ENCODE measurements at regions not wholly inside any gene's neighbourhood (a gene's known extent, or its start where the extent isn't known, plus 50 kb on each side); places are given as distances from the start of the nearest gene placed in this dataset.

- no peak for TF ChIP-seq EZH2 (IDR thresholded peaks at IDR 0.05; ENCODE audit: low read length)
- TF ChIP-seq CTCF (optimal IDR thresholded peaks at IDR 0.05 in 1 of 3, IDR thresholded peaks at IDR 0.05 in 1 of 3, conservative IDR thresholded peaks at IDR 0.05 in 1 of 3; ENCODE audit: extremely low read depth in 1 of 3, insufficient read depth in 2 of 3, low read length in 3 of 3), result no peak
- FAIRE-seq, result no peak
These were observed 117.9 kb downstream of the CAND1 start for GRCh38 chr12:67386869-67387565.

DNA sequence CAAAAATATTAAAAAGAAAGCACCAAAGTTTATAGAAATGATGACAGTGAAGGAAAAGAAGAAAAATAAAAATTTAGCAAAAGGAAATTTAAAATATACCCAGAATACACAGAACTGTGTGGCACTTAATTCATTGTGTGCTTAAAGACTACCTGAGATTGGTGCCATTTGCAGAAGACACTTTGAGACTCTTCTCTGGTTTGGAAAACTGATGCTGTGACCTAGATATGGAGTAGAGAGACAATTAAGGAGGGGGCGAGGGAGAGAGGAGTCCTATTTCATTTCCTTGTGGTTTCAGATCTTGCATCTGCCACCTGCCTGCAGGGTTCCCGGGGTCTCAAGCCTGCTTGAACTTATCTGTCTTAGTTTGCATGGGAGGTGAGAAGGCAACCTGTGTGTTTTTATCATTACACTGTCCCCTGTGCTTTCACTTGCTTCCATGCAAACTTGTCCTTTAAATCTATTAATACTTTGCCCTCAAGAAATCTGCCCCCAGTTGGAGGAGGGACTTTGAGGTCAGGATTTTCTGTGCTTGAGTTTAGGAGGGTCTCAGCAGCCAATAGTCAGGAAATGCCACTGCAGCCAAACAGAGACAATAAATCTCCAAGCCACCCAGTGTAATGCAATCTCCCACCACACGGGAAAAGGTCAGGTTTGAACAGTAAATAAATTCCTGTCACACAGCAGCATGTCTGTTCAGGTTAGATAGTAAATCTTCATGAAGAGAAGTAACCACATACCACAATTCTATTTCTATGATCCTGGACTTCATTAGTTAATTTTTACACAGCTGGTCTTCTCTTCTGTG, 119.4 kb downstream of the CAND1 start:
- peak overlapping the region; percentile 2 for H3K4me2 ChIP-seq (ENCODE audit: control insufficient read depth, extremely low read depth, insufficient read depth, low read depth, low read length)
- H3K9me3 ChIP-seq (ENCODE audit: control insufficient read depth, low read depth, low read length), result no peaks in the 10 kb centered on the region
- no peaks in the 10 kb centered on the region for H3K27me3 ChIP-seq (ENCODE audit: control insufficient read depth, extremely low read depth, insufficient read depth, low read length)
- no peaks in the 10 kb centered on the region for H3K79me2 ChIP-seq (ENCODE audit: control insufficient read depth, insufficient read depth, low read length)
- TF ChIP-seq EZH2 (IDR thresholded peaks at IDR 0.05; ENCODE audit: low read length) (no peak), CTCF (optimal IDR thresholded peaks at IDR 0.05 in 1 of 3, IDR thresholded peaks at IDR 0.05 in 1 of 3, conservative IDR thresholded peaks at IDR 0.05 in 1 of 3; ENCODE audit: extremely low read depth in 1 of 3, insufficient read depth in 2 of 3, low read length in 3 of 3) (peak in 1 of 3 experiments; percentile 35)
- no peaks in the 10 kb centered on the region for H4K20me1 ChIP-seq (ENCODE audit: control insufficient read depth, extremely low read depth, insufficient read depth, low read length)
- H3K4me1 ChIP-seq (ENCODE audit: control insufficient read depth, extremely low read depth, insufficient read depth, low read length), result peaks cover 7% of the 10 kb centered on the region
- no peak overlapping the region for H3K27ac ChIP-seq (ENCODE audit: control insufficient read depth, insufficient read depth, low read length)
- H3K36me3 ChIP-seq (ENCODE audit: control insufficient read depth in 2 of 2, extremely low read depth in 1 of 2, insufficient read depth in 2 of 2, low read length in 2 of 2), result no peaks in the 10 kb centered on the region
- dilution Hi-C loops (cut with MboI; ENCODE audit: extremely low pct_ligation_motif_present, low sequenced_read_pairs), result no loop called here
- no peaks in the 10 kb centered on the region for H3K9me1 ChIP-seq (ENCODE audit: control insufficient read depth, extremely low read depth, insufficient read depth, low read length)
- no peak overlapping the region for H2AFZ ChIP-seq (ENCODE audit: control insufficient read depth, low read length)
- no peak for DNase-seq (ENCODE audit: low read depth, low spot score)
- no peak overlapping the region for H3K4me3 ChIP-seq (ENCODE audit: control insufficient read depth in 2 of 3, extremely low read depth in 1 of 3, insufficient read depth in 2 of 3, low read depth in 1 of 3, low read length in 3 of 3)
- FAIRE-seq, result no peak
- H3K9ac ChIP-seq (ENCODE audit: control insufficient read depth, extremely low read depth, insufficient read depth, low read length), result no peak overlapping the region

More at GRCh38 chr12:67386869-67387565, 117.9 kb downstream of the CAND1 start:
- Histone ChIP-seq H3K9me1 (ENCODE audit: control insufficient read depth, extremely low read depth, insufficient read depth, low read length) (no peaks in the 10 kb centered on the region), H3K4me3 (ENCODE audit: control insufficient read depth in 2 of 3, extremely low read depth in 1 of 3, insufficient read depth in 2 of 3, low read depth in 1 of 3, low read length in 3 of 3) (no peak overlapping the region), H3K79me2 (ENCODE audit: control insufficient read depth, insufficient read depth, low read length) (no peaks in the 10 kb centered on the region), H3K9me3 (ENCODE audit: control insufficient read depth, low read depth, low read length) (no peaks in the 10 kb centered on the region), H3K9ac (ENCODE audit: control insufficient read depth, extremely low read depth, insufficient read depth, low read length) (no peak overlapping the region), H2AFZ (ENCODE audit: control insufficient read depth, low read length) (no peak overlapping the region), H3K36me3 (ENCODE audit: control insufficient read depth in 2 of 2, extremely low read depth in 1 of 2, insufficient read depth in 2 of 2, low read length in 2 of 2) (no peaks in the 10 kb centered on the region), H4K20me1 (ENCODE audit: control insufficient read depth, extremely low read depth, insufficient read depth, low read length) (no peaks in the 10 kb centered on the region), H3K27me3 (ENCODE audit: control insufficient read depth, extremely low read depth, insufficient read depth, low read length) (no peaks in the 10 kb centered on the region), H3K4me1 (ENCODE audit: control insufficient read depth, extremely low read depth, insufficient read depth, low read length) (peaks cover 7% of the 10 kb centered on the region), H3K27ac (ENCODE audit: control insufficient read depth, insufficient read depth, low read length) (no peak overlapping the region), H3K4me2 (ENCODE audit: control insufficient read depth, extremely low read depth, insufficient read depth, low read depth, low read length) (no peak overlapping the region)
- dilution Hi-C loops (cut with MboI; ENCODE audit: extremely low pct_ligation_motif_present, low sequenced_read_pairs), result no loop called here
- DNase-seq (ENCODE audit: low read depth, low spot score), result no peak

Measured in keratinocyte (primary cell).